Immature natural killer cell (primary cell): ENCODE measurements at regions not wholly inside any gene's neighbourhood (a gene's known extent, or its start where the extent isn't known, plus 50 kb on each side); places are given as distances from the start of the nearest gene placed in this dataset.

Source experiments
- DNase-seq, 3 donors: peaks; one replicate each; pipeline ENCODE4 v3.0.0; 2022; ENCODE audit warnings: mixed read lengths in 1 of 3
- H3K27ac Mint-ChIP-seq, 6 donors: one replicate each; pipeline ENCODE4 v1.8.0; 2020; ENCODE audit warnings: mixed read lengths in 6 of 6, mild to moderate bottlenecking in 5 of 6, inconsistent platforms in 4 of 6, moderate library complexity in 3 of 6
- H3K27me3 Mint-ChIP-seq, 3 donors: one replicate each; pipeline ENCODE4 v1.8.0; 2020 to 2021; ENCODE audit warnings: low read depth in 3 of 3, mild to moderate bottlenecking in 3 of 3, mixed read lengths in 3 of 3, moderate library complexity in 3 of 3, inconsistent platforms in 1 of 3
- H3K36me3 Mint-ChIP-seq, 3 donors: one replicate each; pipeline ENCODE4 v1.8.0; 2020; ENCODE audit warnings: mixed read lengths in 3 of 3, inconsistent platforms in 2 of 3, mild to moderate bottlenecking in 2 of 3
- H3K4me1 Mint-ChIP-seq, 2 donors: one replicate each; pipeline ENCODE4 v1.8.0; 2020; ENCODE audit warnings: inconsistent platforms in 2 of 2, mild to moderate bottlenecking in 2 of 2, mixed read lengths in 2 of 2, moderate library complexity in 1 of 2
- H3K4me3 Mint-ChIP-seq, 5 donors: one replicate each; pipeline ENCODE4 v1.8.0; 2020; ENCODE audit warnings: mild to moderate bottlenecking in 5 of 5, mixed read lengths in 5 of 5, inconsistent platforms in 3 of 5, moderate library complexity in 3 of 5
- H3K9me3 Mint-ChIP-seq, 6 donors: one replicate each; pipeline ENCODE4 v1.8.0; 2020; ENCODE audit warnings: mild to moderate bottlenecking in 6 of 6, mixed read lengths in 6 of 6, inconsistent platforms in 4 of 6, moderate library complexity in 3 of 6

- no peak for DNase-seq
- Mint-ChIP-seq H3K36me3 (peaks cover 0 to 4% (median 0%) of the 10 kb centered on the region in 3 donors), H3K9me3 (peaks cover 5 to 46% (median 11%) of the 10 kb centered on the region in 6 donors), H3K27ac (no peak overlapping the region), H3K27me3 (no peaks in the 10 kb centered on the region), H3K4me1 (no peaks in the 10 kb centered on the region), H3K4me3 (no peak overlapping the region)
These were observed 241.6 kb downstream of the NOL4 start for GRCh38 chr18:33983126-33983525.

GRCh38 chr18:33960417-33960816 is 264.3 kb downstream of the NOL4 start:
- H3K4me3 Mint-ChIP-seq: no peak overlapping the region
- H3K4me1 Mint-ChIP-seq: no peaks in the 10 kb centered on the region
- no peaks in the 10 kb centered on the region for H3K36me3 Mint-ChIP-seq
- DNase-seq: no peak
- H3K9me3 Mint-ChIP-seq: peaks cover 3 to 34% (median 16%) of the 10 kb centered on the region in 6 donors
- H3K27me3 Mint-ChIP-seq: peaks cover 0 to 2% (median 0%) of the 10 kb centered on the region in 3 donors
- no peak overlapping the region for H3K27ac Mint-ChIP-seq

GRCh38 chr18:33959609-33960008 is 265.1 kb downstream of the NOL4 start:
- peaks cover 3 to 33% (median 16%) of the 10 kb centered on the region in 6 donors for H3K9me3 Mint-ChIP-seq

GRCh38 chr18:33957707-33958106 is 267.0 kb downstream of the NOL4 start:
- no peaks in the 10 kb centered on the region for H3K36me3 Mint-ChIP-seq
- no peak for DNase-seq
- no peak overlapping the region for H3K27ac Mint-ChIP-seq
- H3K4me3 Mint-ChIP-seq: no peak overlapping the region
- H3K9me3 Mint-ChIP-seq: peaks cover 2 to 22% (median 15%) of the 10 kb centered on the region in 6 donors
- H3K27me3 Mint-ChIP-seq: no peaks in the 10 kb centered on the region
- H3K4me1 Mint-ChIP-seq: no peaks in the 10 kb centered on the region

More at GRCh38 chr18:33959609-33960008, 265.1 kb downstream of the NOL4 start:
- H3K27ac Mint-ChIP-seq: no peak overlapping the region
- no peaks in the 10 kb centered on the region for H3K4me1 Mint-ChIP-seq
- H3K27me3 Mint-ChIP-seq: peaks cover 0 to 2% (median 0%) of the 10 kb centered on the region in 3 donors
- H3K4me3 Mint-ChIP-seq: no peak overlapping the region
- DNase-seq: no peak
- no peaks in the 10 kb centered on the region for H3K36me3 Mint-ChIP-seq

- Mint-ChIP-seq H3K27me3 (no peaks in the 10 kb centered on the region), H3K27ac (no peak overlapping the region), H3K36me3 (no peaks in the 10 kb centered on the region), H3K4me3 (no peak overlapping the region), H3K9me3 (peaks cover 2 to 17% (median 8%) of the 10 kb centered on the region in 6 donors), H3K4me1 (no peaks in the 10 kb centered on the region)
- DNase-seq: no peak
These were observed 273.7 kb downstream of the NOL4 start for GRCh38 chr18:33951031-33951430.

GRCh38 chr18:33946336-33946735 is 278.4 kb downstream of the NOL4 start:
- no peak overlapping the region for H3K4me3 Mint-ChIP-seq

GRCh38 chr18:33944493-33944892 is 280.2 kb downstream of the NOL4 start:
- Mint-ChIP-seq H3K36me3 (no peaks in the 10 kb centered on the region), H3K27ac (no peak overlapping the region), H3K4me1 (no peaks in the 10 kb centered on the region), H3K27me3 (no peaks in the 10 kb centered on the region), H3K4me3 (no peak overlapping the region), H3K9me3 (peaks cover 0 to 11% (median 3%) of the 10 kb centered on the region in 6 donors)
- no peak for DNase-seq

More at GRCh38 chr18:33946336-33946735, 278.4 kb downstream of the NOL4 start:
- no peak overlapping the region for H3K27ac Mint-ChIP-seq
- DNase-seq: no peak
- peaks cover 0 to 7% (median 3%) of the 10 kb centered on the region in 6 donors for H3K9me3 Mint-ChIP-seq
- H3K27me3 Mint-ChIP-seq: no peaks in the 10 kb centered on the region
- H3K4me1 Mint-ChIP-seq: no peaks in the 10 kb centered on the region
- H3K36me3 Mint-ChIP-seq: no peaks in the 10 kb centered on the region

- Mint-ChIP-seq H3K36me3 (no peaks in the 10 kb centered on the region), H3K4me1 (no peaks in the 10 kb centered on the region), H3K27me3 (no peaks in the 10 kb centered on the region), H3K9me3 (peaks cover 3 to 34% (median 17%) of the 10 kb centered on the region in 6 donors), H3K27ac (no peak overlapping the region), H3K4me3 (no peak overlapping the region)
- DNase-seq: no peak
These were observed 287.4 kb downstream of the NOL4 start for GRCh38 chr18:33937270-33937816.

GRCh38 chr18:33934258-33934657 is 290.5 kb downstream of the NOL4 start:
- Mint-ChIP-seq H3K4me3 (no peak overlapping the region), H3K4me1 (no peaks in the 10 kb centered on the region), H3K36me3 (no peaks in the 10 kb centered on the region), H3K27me3 (no peaks in the 10 kb centered on the region), H3K27ac (no peak overlapping the region), H3K9me3 (peaks cover 2 to 28% (median 12%) of the 10 kb centered on the region in 6 donors)
- DNase-seq: no peak

- no peak overlapping the region for H3K4me3 Mint-ChIP-seq
- DNase-seq: no peak
- no peak overlapping the region for H3K27ac Mint-ChIP-seq
- H3K9me3 Mint-ChIP-seq: peaks cover 0 to 13% (median 6%) of the 10 kb centered on the region in 6 donors
- H3K36me3 Mint-ChIP-seq: no peaks in the 10 kb centered on the region
- H3K27me3 Mint-ChIP-seq: no peaks in the 10 kb centered on the region
- no peaks in the 10 kb centered on the region for H3K4me1 Mint-ChIP-seq
These were observed 296.5 kb downstream of the NOL4 start for GRCh38 chr18:33928231-33928630.

- no peak for DNase-seq
- Mint-ChIP-seq H3K36me3 (no peaks in the 10 kb centered on the region), H3K27me3 (no peaks in the 10 kb centered on the region), H3K27ac (no peak overlapping the region), H3K9me3 (peaks cover 2 to 29% (median 9%) of the 10 kb centered on the region in 6 donors), H3K4me3 (no peak overlapping the region), H3K4me1 (no peaks in the 10 kb centered on the region)
These were observed 300.1 kb downstream of the NOL4 start for GRCh38 chr18:33924576-33924975.

GRCh38 chr18:33923980-33924379 is 300.7 kb downstream of the NOL4 start:
- peaks cover 2 to 24% (median 6%) of the 10 kb centered on the region in 6 donors for H3K9me3 Mint-ChIP-seq
- H3K36me3 Mint-ChIP-seq: no peaks in the 10 kb centered on the region
- H3K4me1 Mint-ChIP-seq: no peaks in the 10 kb centered on the region
- no peak overlapping the region for H3K27ac Mint-ChIP-seq
- no peaks in the 10 kb centered on the region for H3K27me3 Mint-ChIP-seq
- DNase-seq: no peak
- H3K4me3 Mint-ChIP-seq: no peak overlapping the region

GRCh38 chr18:33918571-33918970 is 306.1 kb downstream of the NOL4 start:
- no peak for DNase-seq
- Mint-ChIP-seq H3K9me3 (peaks cover 4 to 35% (median 8%) of the 10 kb centered on the region in 6 donors), H3K36me3 (no peaks in the 10 kb centered on the region), H3K27me3 (peaks cover 0 to 2% (median 0%) of the 10 kb centered on the region in 3 donors), H3K27ac (no peak overlapping the region), H3K4me3 (no peak overlapping the region), H3K4me1 (no peaks in the 10 kb centered on the region)

- Mint-ChIP-seq H3K36me3 (no peaks in the 10 kb centered on the region), H3K9me3 (peaks cover 0 to 26% (median 8%) of the 10 kb centered on the region in 6 donors), H3K27me3 (peaks cover 0 to 2% (median 0%) of the 10 kb centered on the region in 3 donors), H3K4me3 (no peak overlapping the region), H3K27ac (no peak overlapping the region), H3K4me1 (no peaks in the 10 kb centered on the region)
- DNase-seq: no peak
These were observed 308.5 kb downstream of the NOL4 start for GRCh38 chr18:33916200-33916599.

- Mint-ChIP-seq H3K4me3 (no peak overlapping the region), H3K4me1 (no peaks in the 10 kb centered on the region), H3K9me3 (peaks cover 0 to 30% (median 12%) of the 10 kb centered on the region in 6 donors), H3K36me3 (no peaks in the 10 kb centered on the region), H3K27me3 (peaks cover 0 to 2% (median 2%) of the 10 kb centered on the region in 3 donors), H3K27ac (no peak overlapping the region)
- no peak for DNase-seq
These were observed 310.3 kb downstream of the NOL4 start for GRCh38 chr18:33914399-33914798.
